Lung (tissue), 11 donors: ENCODE measurements at regions not wholly inside any gene's neighbourhood (a gene's known extent, or its start where the extent isn't known, plus 50 kb on each side); places are given as distances from the start of the nearest gene placed in this dataset.

Experiments
- ATAC-seq: fragments of 200-7000 bp; cut with Tn5 transposase; one replicate; pipeline ENCODE4 v1.9.1; 2020; ENCODE audit warnings: moderate number of reproducible peaks; ENCODE audit not compliant: insufficient read depth, low FRiP score
- DNase-seq, 3 donors: peaks; one replicate each; pipeline ENCODE4 v3.0.0-alpha.2; 2013 to 2017
- H3K27ac ChIP-seq, 2 donors: one replicate each; pipeline ENCODE4 v1.5.1; 2013; ENCODE audit warnings: mild to moderate bottlenecking in 2 of 2, moderate library complexity in 2 of 2, control low read depth in 1 of 2, inconsistent platforms in 1 of 2, low read depth in 1 of 2, low read length in 1 of 2
- H3K27me3 ChIP-seq, 3 donors: one replicate each; pipeline ENCODE4 v1.5.1; 2013; ENCODE audit warnings: low read length in 2 of 3; ENCODE audit not compliant: control insufficient read depth in 3 of 3, insufficient read depth in 3 of 3
- H3K36me3 ChIP-seq, 4 donors: one replicate each; pipeline ENCODE4 v1.5.1; 2013; ENCODE audit warnings: low read length in 4 of 4, mild to moderate bottlenecking in 1 of 4, moderate library complexity in 1 of 4; ENCODE audit not compliant: control insufficient read depth in 4 of 4, insufficient read depth in 4 of 4
- H3K4me1 ChIP-seq, 5 donors: one replicate each; pipeline ENCODE4 v1.5.1; 2013; ENCODE audit warnings: low read length in 5 of 5, mild to moderate bottlenecking in 2 of 5, moderate library complexity in 1 of 5; ENCODE audit not compliant: control insufficient read depth in 5 of 5, insufficient read depth in 5 of 5
- H3K4me3 ChIP-seq: one replicate; pipeline ENCODE4 v1.5.1; 2013; ENCODE audit warnings: mild to moderate bottlenecking, control low read depth, moderate library complexity
- H3K9ac ChIP-seq, 2 donors: one replicate each; pipeline ENCODE4 v1.5.1; 2013; ENCODE audit warnings: low read length in 2 of 2, control low read depth in 1 of 2; ENCODE audit not compliant: insufficient read depth in 1 of 2
- H3K9me3 ChIP-seq, 4 donors: one replicate each; pipeline ENCODE4 v1.5.1; 2013; ENCODE audit warnings: low read length in 3 of 4, mild to moderate bottlenecking in 1 of 4, moderate library complexity in 1 of 4; ENCODE audit not compliant: control insufficient read depth in 4 of 4, insufficient read depth in 3 of 4
- WGBS, 2 donors: extraction: QIAGEN DNeasy Blood & Tissue Kit; methylation state at CpG; one replicate each; pipeline ENCODE4 v1.1.7; 2013; 5-methylcytosine and 5-hydroxymethylcytosine counted together
- TF ChIP-seq, protein P1 (sequence below): IDR thresholded peaks from 2 replicates; pipeline ENCODE4 v1.5.1; 2012; ENCODE audit warnings: mild to moderate bottlenecking; ENCODE audit errors: control extremely low read depth, extremely low read depth
- donor health status: control.
- donor health status: control.
- donor health status: Bipolar disorder and iron deficiency.
- donor health status: healthy.
- donor health status: DM: yes; HTN: yes; CAD: no.

- H3K9ac ChIP-seq, result no peak overlapping the region
- H3K27ac ChIP-seq, result no peak overlapping the region
- H3K36me3 ChIP-seq, result no peaks in the 10 kb centered on the region
- H3K9me3 ChIP-seq, result no peaks in the 10 kb centered on the region
- no peaks in the 10 kb centered on the region for H3K4me1 ChIP-seq
- H3K27me3 ChIP-seq, result no peaks in the 10 kb centered on the region
- no peak overlapping the region for H3K4me3 ChIP-seq
- TF ChIP-seq, protein P1, sequence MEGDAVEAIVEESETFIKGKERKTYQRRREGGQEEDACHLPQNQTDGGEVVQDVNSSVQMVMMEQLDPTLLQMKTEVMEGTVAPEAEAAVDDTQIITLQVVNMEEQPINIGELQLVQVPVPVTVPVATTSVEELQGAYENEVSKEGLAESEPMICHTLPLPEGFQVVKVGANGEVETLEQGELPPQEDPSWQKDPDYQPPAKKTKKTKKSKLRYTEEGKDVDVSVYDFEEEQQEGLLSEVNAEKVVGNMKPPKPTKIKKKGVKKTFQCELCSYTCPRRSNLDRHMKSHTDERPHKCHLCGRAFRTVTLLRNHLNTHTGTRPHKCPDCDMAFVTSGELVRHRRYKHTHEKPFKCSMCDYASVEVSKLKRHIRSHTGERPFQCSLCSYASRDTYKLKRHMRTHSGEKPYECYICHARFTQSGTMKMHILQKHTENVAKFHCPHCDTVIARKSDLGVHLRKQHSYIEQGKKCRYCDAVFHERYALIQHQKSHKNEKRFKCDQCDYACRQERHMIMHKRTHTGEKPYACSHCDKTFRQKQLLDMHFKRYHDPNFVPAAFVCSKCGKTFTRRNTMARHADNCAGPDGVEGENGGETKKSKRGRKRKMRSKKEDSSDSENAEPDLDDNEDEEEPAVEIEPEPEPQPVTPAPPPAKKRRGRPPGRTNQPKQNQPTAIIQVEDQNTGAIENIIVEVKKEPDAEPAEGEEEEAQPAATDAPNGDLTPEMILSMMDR, result no peak
- 61 to 88% methylated on average over 2 of the region's 2 CpGs for WGBS, 2 donors
- DNase-seq (peak in 1 of 3 donors; percentile 3), ATAC-seq (no peak)
Measured at GRCh38 chr4:117311215-117311614, 225.8 kb upstream of the TRAM1L1 start.

GRCh38 chr4:117311989-117312388, 226.6 kb upstream of the TRAM1L1 start:
- TF ChIP-seq, protein P1, result no peak
- WGBS, 2 donors, result 91 to 94% methylated on average over 3 of the region's 3 CpGs
- ATAC-seq, result no peak

GRCh38 chr4:117324851-117325491, 239.6 kb upstream of the TRAM1L1 start:
- H3K4me3 ChIP-seq, result no peak overlapping the region
- ATAC-seq (no peak), DNase-seq (no peak)
- 93 to 94% methylated on average over 1 of the region's 1 CpG for WGBS, 2 donors
- TF ChIP-seq, protein P1, result no peak
- no peak overlapping the region for H3K9ac ChIP-seq
- no peak overlapping the region for H3K27ac ChIP-seq
- H3K4me1 ChIP-seq, result no peaks in the 10 kb centered on the region
- no peaks in the 10 kb centered on the region for H3K27me3 ChIP-seq
- no peaks in the 10 kb centered on the region for H3K9me3 ChIP-seq
- no peaks in the 10 kb centered on the region for H3K36me3 ChIP-seq

More at GRCh38 chr4:117311989-117312388, 226.6 kb upstream of the TRAM1L1 start:
- no peaks in the 10 kb centered on the region for H3K9me3 ChIP-seq
- no peaks in the 10 kb centered on the region for H3K36me3 ChIP-seq
- no peak for DNase-seq
- H3K9ac ChIP-seq, result no peak overlapping the region
- H3K4me1 ChIP-seq, result no peaks in the 10 kb centered on the region
- no peak overlapping the region for H3K4me3 ChIP-seq
- no peak overlapping the region for H3K27ac ChIP-seq
- no peaks in the 10 kb centered on the region for H3K27me3 ChIP-seq

DNA sequence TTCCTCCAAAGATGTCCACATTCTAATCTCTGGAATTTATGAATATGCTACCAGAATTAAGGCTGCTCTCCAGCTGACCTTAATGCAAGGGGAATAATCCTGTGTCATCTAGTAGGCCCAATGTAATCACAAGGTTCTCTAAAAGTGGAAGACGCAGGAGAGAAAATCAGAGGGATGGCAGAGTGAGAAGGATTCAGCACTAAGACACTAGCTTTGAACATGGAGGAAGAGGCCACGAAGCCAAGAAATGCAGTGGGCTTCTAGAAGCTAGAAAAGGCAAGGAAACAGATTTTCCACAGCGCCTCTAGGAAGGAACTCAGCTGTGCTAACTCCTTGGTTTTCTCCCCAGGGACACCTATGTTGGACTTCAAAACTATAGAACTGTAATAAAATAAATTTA, 240.7 kb upstream of the TRAM1L1 start:
- Histone ChIP-seq H3K27ac (no peak overlapping the region), H3K9me3 (no peaks in the 10 kb centered on the region), H3K36me3 (no peaks in the 10 kb centered on the region), H3K27me3 (no peaks in the 10 kb centered on the region), H3K4me1 (no peaks in the 10 kb centered on the region), H3K4me3 (no peak overlapping the region), H3K9ac (no peak overlapping the region)
- TF ChIP-seq, protein P1, result no peak
- WGBS, 2 donors, result 85 to 90% methylated on average over 3 of the region's 3 CpGs
- ATAC-seq (no peak), DNase-seq (no peak)
